ENCODE measurements at regions not wholly inside any gene's neighbourhood (a gene's known extent, or its start where the extent isn't known, plus 50 kb on each side); places are given as distances from the start of the nearest gene placed in this dataset.

DNA sequence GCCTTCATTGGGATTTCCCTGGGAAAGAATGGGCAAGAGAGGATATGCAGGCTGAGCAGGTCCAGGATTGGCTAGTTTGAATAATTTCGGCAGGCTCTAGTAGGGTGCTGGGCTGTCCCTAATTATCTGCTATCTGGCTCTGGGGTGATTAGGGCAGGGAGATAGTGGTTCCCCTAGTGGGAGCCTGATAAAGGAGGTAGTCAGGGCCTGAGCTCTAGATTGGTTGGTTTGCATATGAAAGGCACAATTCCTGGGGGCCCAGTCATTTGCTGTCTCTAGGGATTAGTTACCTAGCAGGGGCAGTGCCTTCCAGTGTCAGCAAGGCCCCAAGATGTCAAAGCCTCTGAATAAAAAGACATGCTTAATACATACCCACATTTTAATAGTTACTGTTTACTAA is 690.1 kb upstream of the KLHL29 start:
- DNase-seq = no peak

DNA sequence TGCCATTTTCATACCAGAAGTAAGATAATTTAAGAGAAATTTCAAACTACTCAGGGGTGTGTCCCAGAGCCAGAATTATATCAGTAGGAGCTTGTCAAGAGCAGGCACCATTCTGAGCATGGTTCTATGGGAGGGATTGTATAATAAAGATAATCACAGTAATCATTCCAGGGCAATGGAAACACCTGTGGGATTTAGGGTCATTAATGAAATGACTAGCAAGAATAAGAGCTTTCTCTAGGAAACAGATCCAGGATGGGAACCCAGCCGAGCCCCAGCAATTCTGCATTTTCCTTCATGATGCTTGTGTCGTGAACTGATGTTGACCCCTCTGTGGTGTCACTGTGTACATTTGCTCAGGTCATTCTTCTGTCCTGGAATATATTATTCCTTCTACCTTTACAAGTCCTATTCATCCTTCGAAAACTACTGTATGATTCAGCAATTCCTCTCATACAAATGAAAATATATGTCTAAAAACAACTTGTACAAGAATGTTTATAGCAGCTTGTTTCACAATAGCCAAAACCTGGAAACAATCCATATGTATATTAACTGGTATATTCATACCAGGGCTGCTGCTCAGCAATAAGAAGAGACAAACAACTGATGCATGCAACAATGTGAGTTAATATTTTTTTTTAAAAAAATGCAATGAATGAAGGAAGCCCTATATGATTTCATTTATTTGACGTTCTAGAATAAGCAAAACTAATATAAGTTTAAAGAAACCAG is 687.8 kb upstream of the KLHL29 start:
- no peak for DNase-seq

DNA sequence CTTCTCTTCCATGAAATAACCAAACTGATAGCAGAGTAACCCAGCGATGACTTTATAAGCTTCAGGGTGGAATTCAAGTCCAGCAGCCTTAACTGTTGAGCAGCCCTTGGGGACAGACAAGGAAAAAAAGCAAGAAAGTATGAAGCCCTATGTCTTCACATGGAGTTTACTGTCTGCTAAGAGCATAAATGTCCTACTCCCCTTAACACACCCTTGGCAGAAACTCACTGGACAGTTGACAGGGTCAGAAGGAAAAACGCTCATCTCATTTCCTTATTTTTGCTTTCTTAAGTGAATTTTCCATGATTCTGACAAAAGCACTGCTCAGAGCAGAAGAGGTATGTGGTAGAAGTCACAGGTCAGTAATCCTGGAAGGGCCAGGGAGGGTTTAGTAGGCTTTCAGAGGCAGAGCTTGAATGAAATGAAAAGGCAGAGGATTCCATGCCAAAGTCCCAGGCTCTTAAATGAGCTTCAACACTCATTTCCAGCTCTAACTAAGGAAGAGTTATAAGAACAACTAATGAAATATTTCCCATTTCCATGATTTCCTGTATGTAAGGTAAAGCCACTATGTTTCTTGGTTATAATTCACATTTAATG is 683.3 kb upstream of the KLHL29 start:
- peak; percentile 31 for DNase-seq

DNA sequence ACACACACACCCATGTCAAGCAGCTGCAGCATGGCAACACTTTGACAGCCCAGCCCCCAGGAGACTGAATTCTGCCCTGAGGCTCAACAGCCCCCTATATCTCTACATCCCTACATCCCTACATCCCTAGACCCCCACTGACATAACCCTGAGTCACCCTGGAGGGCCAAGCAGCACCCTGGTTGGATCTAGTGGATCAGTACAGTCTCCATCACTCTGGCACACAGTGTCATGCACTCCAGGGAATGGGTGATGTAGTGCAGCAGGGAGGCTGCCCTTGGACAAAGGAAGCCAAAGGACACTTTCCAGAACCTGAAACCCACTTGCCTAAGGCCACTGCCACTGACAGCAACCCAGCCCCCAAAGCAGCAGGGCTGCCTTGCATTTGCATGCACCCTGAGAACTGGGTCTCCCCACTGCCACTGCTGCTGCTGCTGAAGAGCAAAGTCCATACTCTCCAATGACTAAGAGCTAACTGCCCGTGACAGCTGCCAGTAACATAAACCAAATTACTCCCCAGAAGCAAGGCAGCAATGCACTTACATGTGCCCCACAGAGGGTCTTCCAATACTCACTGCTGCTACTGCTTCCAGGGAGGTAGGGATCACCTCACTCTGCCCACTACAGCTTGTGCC is 681.6 kb upstream of the KLHL29 start:
- no peak for DNase-seq

DNA sequence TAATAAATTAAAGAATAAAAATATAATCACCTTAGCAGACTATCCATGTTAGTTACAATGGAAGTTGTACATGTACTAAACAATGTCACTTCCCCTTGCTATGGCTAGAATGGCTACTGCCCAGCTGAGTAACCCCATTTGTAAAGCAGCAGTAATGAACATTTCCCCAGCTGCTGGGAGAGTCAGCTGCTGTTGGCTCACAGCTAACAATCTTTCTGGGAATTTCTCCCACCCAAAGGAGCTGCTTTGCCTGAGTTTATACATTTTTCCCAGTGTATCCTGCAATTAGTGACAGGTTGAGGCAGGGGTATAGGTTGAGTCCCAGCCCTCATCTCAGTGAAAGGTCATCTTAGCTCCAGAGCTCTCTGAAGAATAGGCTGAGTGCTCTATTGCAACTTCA is 665.6 kb upstream of the KLHL29 start:
- DNase-seq = no peak

DNA sequence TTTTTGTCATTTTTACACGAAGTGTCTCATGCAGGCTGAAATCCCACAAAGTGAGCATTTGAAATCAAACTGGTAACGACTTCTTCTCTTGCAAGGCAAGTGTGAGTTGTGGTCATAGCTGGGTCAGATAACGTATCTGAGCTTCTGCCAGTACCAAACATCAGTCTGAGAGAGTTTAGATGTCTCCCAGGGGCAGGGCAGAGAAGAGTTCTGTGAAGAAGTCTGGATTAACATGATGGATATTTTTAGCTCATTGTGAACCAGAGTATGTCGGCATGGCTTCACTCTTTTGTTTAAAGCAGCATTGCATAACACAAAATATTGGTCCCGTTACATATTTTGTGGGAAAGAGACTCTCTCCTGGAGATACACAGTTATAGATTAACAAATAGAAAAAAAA is 655.5 kb upstream of the KLHL29 start:
- no peak for DNase-seq

DNA sequence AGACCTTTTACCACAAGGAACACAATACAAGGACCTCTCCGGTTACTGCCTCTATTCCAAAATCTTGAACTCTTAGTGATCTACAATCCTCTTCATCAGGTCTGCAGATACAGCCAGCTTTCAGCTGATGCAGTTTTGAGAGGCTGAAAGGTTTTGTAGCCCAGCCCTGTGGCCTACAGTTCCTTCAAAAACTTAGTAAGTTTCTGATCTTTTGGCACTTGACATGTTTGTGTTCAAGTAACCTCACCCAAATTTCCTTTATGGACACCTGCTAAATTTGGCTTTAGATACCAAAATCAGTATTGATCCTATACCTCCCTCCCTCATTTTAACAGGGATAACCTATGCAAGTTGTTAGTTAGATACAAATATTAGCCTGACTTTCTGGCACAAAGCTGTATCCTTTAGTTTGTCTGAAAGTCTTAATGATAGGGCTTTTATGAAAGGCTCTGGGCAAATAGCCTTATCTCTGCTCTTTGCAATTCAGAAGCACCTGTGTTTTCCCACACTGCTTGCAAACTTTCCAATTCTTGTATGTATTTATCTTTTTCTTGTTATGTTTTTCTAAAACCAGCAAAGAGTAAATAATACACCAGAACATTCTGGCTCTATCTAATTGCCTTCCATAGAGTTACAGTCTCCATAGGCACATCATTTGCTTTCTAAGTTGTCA is 650.5 kb upstream of the KLHL29 start:
- DNase-seq = no peak

DNA sequence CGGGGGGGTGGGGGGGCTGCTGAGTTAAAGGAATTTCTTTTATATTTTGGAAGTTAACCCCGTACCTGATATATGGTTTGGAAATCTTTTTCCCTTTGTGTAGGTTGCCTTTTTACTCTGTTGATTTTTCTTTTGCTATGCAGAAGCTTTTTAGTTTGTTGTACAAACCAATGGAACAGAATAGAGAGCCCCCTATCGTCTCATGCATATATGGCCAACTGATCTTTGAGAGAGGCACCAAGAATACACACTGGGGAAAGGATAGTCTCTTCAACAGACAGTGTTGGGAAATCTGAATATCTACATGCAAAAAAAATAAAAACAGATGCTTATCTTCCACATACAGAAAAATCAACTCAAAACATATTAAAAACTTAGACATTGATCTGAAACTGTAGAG is 647.8 kb upstream of the KLHL29 start:
- no peak for DNase-seq

DNA sequence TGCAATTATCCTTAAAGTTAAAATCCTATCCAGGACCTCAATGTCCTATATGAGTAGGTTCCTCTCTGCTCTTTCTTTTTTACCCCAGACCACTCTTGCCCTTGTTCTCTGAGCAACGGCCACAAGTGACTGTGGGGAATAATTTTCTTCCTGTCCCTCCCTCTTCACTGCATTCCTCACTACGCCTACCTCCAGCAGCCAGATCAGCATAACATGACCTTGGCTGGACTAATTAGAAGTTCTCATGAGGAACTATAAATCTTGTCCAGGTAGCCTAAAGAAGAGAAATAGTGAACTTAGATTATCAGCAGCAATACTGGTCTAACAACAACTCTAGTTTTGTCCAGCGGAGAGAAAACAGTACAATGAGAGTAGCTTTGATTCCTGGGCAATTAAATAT is 643.8 kb upstream of the KLHL29 start:
- DNase-seq = no peak

DNA sequence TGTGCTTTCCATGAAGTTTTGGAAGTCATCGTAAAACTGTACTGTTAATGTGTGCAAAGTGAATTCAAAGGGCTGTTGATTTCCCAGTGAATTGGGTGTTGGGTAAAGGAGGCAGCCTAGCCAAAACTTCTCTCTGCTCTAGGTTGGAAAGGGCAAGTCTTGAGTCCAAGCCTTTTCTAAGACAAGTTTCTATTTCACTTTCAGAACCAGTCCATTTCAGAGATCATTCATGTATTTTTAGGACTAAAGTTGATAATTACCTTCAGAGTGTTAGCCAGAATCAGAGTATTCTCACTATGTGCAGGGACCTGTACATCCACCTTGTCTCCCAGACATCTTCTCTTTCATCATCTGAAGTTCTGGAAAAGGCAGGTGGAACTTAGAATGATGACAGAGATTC is 636.1 kb upstream of the KLHL29 start:
- DNase-seq = no peak

DNA sequence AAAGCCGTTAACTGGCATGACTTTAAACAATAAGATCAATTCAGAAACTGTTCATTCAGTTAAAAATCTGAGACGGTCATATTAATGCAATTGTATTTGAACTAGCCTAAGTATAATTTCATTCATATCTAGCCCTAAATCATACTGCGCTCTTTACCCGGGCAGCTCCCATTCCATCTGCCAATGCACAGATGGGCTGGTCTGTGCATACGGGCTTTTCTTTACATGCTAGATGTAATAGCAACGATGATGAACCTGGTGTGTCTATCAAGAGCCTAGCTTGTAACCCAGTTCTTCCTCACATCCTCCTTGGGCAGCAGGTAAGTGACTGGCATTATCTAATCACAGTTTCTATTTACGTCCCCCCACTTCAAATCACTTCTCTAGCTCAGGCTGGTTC is 631.5 kb upstream of the KLHL29 start:
- DNase-seq = no peak

DNA sequence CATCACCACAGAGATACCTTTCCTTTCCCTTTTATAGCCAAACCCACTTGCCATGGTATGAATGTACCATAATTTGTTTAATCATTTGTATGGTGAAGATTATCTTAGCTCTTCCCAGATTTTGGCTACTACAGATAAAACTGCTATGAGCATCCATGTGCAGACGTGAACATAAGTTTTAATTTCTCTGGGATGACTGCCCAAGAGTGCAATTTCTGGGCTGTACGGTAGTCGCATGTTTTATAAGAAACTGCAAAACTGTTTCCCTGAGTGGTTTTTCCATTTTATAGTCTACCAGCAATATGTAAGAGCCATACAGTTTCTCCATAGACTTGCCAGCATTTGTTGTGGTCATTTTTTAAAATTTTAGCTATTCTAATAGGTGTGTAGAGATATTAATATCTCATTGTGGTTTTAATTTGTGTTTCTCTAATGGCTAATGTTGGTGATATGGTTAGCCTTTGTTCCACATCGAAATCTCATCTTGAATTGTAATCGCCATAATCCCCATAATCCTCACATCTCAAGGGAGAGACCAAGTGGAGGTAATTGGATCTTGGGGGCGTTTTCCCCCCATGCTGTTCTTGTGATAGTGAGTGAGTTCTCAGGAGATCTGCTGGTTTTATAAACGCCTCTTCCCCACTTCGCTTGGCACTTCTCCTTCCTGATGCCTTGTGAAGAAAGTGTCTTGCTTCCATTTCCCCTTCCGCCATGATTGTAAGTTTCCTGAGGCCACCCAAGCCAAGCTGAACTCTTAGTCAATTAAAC is 628.5 kb upstream of the KLHL29 start:
- no peak for DNase-seq

DNA sequence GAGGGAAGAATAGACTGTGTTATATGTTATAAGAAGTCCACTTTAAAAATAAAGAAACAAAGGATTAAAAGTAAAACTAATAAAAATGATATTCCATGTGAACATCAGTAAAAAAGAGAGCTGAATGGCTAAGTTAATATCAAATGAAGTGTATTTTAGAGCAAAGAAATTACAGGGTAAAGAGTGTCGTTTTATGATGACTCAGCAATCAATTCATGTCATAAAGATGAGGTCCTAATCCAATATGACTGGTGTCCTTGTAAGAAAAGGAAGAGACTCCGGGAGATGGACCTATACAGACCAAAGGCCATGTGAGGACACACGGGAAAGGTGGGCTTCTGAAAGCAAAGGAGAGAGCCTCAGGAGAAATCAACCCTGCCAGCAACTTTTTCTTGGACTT is 615.5 kb upstream of the KLHL29 start:
- no peak for DNase-seq

DNA sequence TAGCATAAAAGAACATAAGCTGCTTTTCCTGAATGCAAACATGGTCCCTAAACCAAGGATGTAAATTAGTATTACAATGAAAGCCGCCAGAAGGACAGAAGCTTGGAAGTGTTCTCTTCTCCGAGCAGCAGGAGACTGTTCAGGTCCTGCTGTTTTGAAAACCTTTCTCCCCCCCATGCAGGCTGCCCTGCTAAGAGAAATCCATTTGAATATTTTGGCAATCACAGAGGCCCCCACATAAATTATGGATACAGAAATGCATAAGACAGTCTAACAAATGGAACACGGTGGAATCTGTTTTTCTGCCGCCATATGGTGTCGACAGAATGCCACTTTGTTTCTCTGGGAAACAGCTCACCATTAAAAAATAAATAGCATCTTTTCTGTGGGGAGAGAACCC is 600.4 kb upstream of the KLHL29 start:
- DNase-seq = no peak

DNA sequence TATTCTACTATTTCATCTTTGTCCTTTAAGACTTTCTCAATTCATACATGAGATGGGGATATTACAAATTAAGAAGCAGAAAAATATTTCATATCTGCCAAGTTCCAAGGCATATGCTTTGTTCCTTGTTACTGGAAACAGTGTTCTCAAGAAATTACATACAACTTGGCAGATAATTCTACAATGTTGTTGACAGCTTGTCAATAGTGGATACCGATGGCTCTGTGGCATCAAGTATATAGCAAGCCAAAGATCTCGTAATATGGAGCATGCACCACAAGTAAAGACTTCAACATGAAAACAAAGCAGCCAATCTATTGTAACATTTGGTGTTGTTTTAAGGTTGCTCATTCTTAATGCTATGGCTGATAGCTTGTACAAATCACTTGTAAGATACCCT is 598.2 kb upstream of the KLHL29 start:
- no peak for DNase-seq

DNA sequence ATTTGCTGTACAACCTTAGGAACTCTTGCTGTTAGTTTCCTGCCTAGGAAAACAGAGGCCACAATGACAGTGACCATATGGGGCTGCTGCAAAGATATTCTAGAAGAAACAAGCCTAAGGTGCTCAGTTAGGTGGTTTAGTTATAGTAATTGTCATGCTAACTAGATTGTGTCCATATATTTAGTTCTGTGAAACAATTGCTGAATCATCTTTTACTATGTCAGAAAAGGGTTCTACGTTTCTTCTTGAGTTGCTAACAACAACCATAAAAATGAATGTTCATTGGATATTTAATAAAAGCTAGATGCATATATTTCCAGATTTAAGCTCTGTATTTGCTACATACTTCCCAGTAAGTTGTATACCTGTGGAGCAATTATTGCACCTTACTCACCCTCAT is 597.2 kb upstream of the KLHL29 start:
- DNase-seq = no peak

DNA sequence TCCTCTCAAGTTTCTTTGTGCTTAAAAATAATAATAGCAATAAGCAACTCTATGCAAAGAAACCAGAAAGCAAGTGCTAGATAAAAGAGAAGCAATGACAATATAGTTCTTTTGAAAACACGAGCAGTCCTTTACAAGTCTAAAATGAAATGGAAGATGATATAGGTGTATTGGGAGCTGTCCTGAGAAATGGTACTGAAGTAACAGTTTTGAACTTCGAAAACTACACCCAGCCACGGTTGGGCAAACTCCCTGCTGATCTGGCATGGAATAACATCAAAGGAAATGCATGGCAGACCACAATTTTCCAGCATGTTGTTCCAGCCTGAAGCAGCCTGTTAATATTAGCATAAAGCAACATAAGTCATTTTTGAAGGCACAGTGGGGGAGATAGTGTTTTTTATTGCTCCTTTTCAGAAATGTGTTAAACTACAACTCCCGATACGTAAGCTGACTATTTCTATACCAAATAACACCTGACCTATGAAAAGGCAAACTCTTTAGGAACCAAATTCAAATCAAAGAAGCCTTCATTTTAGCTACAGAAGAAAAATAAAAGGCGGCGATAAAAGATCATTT is 596.1 kb upstream of the KLHL29 start:
- DNase-seq = no peak

DNA sequence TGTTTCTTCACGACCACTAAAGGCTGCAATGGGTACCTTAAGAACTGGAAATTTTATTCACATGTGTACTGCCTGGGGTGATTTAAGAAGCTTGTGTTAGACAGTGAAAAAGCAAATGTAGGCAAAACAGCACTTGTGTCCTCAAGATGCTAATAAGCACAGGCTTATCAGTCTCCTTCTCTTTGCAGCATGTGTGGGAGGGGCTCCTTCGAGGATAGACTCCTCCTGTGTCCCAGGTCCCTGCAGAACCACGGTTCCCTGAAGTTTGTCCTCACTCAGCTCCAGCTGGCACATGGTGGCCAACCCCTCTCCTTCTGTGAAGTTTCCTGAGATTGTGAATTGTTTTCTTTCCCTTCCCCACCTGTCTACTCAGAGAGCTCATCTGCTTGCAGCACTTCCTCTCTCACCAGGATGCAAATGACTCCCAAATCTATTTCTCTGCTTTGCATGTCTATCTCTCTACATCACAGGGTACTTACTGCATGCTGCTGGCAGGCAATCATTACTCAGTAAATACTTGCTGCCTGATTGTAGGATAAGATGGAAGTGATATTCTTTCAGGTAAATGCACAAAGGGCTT is 589.6 kb upstream of the KLHL29 start:
- no peak for DNase-seq

DNA sequence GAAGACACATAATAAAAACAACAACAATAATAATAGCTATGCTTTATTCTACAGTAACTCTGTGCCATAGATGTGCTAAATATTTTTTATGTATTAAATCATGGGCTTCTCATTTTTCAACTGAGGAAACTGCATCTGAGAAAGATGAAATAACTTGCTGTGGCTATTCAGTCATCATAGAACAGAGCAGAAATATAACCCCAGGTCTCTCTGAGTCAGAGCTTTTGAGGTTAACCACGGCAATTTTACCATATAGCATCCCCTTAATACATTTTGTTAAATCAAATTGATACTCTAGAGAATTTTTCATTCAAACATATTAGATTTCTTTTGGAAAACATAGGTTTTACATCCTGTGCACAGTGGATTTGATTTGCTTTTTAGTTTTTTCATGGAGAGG is 586.6 kb upstream of the KLHL29 start:
- DNase-seq = no peak

DNA sequence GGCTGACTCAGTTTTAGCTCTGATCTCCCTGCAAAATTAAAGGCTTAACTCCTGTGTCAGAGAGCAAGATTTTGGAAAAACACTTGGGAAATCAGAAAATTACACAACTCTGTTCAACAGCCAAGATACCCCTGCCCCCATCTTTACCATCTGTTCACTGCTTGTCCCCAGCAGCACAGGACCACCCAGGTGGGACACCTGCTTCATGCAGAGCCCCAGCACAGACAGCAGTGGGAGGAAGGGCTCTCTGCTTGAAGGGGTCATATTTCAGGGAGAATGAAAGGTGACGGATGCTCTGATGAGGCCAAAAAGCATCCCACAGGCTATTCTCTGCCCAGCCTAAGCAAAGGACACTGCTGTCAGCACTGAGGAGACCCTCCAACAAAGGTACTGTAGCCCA is 584.6 kb upstream of the KLHL29 start:
- no peak for DNase-seq

DNA sequence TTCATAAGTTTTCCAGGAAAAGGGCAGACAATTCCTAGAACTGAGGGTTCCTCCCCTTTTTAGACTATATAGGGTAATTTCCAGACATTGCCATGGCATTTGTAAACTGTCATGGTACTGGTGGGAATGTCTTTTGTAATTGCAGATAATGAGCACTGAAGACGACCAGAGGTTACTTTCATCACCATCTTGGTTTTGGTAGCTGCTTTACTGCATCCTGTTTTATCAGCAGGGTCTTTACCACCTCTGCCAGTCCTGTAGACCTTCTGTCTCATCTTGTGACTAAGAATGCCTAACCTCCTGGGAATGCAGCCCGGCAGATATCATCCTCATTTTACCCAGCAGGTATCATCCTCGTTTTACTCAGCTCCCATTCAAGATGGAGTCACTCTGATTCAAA is 583.9 kb upstream of the KLHL29 start:
- DNase-seq = no peak

DNA sequence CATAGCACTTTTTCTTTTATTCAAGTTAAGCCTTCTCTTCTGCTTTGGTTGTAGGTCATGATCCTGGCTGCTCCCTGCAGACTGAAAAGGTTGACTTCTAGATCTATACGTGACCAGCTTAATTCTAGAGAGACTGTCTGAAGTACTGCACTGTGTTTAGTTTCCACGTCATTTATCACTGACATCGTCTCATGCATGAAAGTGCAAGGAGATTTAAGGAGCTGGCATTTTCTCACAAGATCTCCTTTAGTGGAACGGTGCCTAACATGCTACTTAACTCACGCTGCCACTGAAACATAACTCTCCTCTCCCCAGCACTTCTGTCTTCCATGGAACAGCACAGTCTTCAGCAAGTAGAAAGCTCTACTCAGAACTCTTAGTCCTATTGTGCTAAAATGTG is 583.0 kb upstream of the KLHL29 start:
- no peak for DNase-seq

DNA sequence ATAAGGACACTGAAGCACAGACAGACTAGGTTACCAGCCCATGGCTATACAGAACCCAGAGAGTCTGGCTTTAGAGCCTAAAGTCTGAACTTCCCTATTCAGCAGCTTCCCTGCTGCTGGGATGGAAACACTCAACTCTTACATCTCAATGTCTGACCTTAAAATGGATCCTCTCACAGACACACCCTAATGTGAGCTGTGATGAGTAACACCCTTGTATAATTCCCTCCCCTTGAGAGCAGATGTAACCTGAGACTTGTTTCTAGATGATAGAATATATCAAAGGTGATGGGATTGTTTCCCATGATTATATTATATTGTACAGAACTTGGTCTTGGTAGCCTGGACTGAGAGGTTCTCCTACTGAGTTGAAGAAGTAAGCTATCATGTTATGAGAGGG is 577.1 kb upstream of the KLHL29 start:
- DNase-seq = no peak

Data from femur (tissue), 1 donor.